ENCODE measurements at regions not wholly inside any gene's neighbourhood (a gene's known extent, or its start where the extent isn't known, plus 50 kb on each side); places are given as distances from the start of the nearest gene placed in this dataset.
A peak's percentile ranks its signal among the peaks of the same experiment; 100 is the strongest.

GRCh38 chr4:175290401-175290800 lies 372.2 kb downstream of the ADAM29 start:
- peak; percentile 94 for DNase-seq (ENCODE audit: low read depth)
- no peak for TF ChIP-seq CTCF (conservative IDR thresholded peaks at IDR 0.05; ENCODE audit: low read depth, low read length)
- H3K4me3 ChIP-seq (ENCODE audit: low read depth, low read length): no peak overlapping the region

GRCh38 chr4:175297965-175298565 lies 379.9 kb downstream of the ADAM29 start:
- peak; percentile 64 for DNase-seq (ENCODE audit: low read depth)
- peak; percentile 15 for TF ChIP-seq CTCF (conservative IDR thresholded peaks at IDR 0.05; ENCODE audit: low read depth, low read length)
- no peak overlapping the region for H3K4me3 ChIP-seq (ENCODE audit: low read depth, low read length)

GRCh38 chr4:175306436-175306835 lies 388.3 kb downstream of the ADAM29 start:
- DNase-seq (ENCODE audit: low read depth): no peak
- no peak for TF ChIP-seq CTCF (conservative IDR thresholded peaks at IDR 0.05; ENCODE audit: low read depth, low read length)
- H3K4me3 ChIP-seq (ENCODE audit: low read depth, low read length): no peak overlapping the region

- DNase-seq (ENCODE audit: low read depth): no peak
- TF ChIP-seq CTCF (conservative IDR thresholded peaks at IDR 0.05; ENCODE audit: low read depth, low read length): no peak
- no peak overlapping the region for H3K4me3 ChIP-seq (ENCODE audit: low read depth, low read length)
Observed at GRCh38 chr4:175307326-175307725, 389.2 kb downstream of the ADAM29 start.

- no peak overlapping the region for H3K4me3 ChIP-seq (ENCODE audit: low read depth, low read length)
- no peak for TF ChIP-seq CTCF (conservative IDR thresholded peaks at IDR 0.05; ENCODE audit: low read depth, low read length)
- no peak for DNase-seq (ENCODE audit: low read depth)
Observed at GRCh38 chr4:175308236-175308635, 390.1 kb downstream of the ADAM29 start.

- TF ChIP-seq CTCF (conservative IDR thresholded peaks at IDR 0.05; ENCODE audit: low read depth, low read length): no peak
- H3K4me3 ChIP-seq (ENCODE audit: low read depth, low read length): no peak overlapping the region
- no peak for DNase-seq (ENCODE audit: low read depth)
Observed at GRCh38 chr4:175309041-175309440, 390.9 kb downstream of the ADAM29 start.

- peak; percentile 28 for DNase-seq (ENCODE audit: low read depth)
- no peak for TF ChIP-seq CTCF (conservative IDR thresholded peaks at IDR 0.05; ENCODE audit: low read depth, low read length)
- no peak overlapping the region for H3K4me3 ChIP-seq (ENCODE audit: low read depth, low read length)
Observed at GRCh38 chr4:175325230-175325629, 407.1 kb downstream of the ADAM29 start.
